ENCODE measurements at regions not wholly inside any gene's neighbourhood (a gene's known extent, or its start where the extent isn't known, plus 50 kb on each side); places are given as distances from the start of the nearest gene placed in this dataset.

GRCh38 chr15:38182900-38183299, 69.7 kb upstream of the SPRED1 start:
- TF ChIP-seq, protein P1, sequence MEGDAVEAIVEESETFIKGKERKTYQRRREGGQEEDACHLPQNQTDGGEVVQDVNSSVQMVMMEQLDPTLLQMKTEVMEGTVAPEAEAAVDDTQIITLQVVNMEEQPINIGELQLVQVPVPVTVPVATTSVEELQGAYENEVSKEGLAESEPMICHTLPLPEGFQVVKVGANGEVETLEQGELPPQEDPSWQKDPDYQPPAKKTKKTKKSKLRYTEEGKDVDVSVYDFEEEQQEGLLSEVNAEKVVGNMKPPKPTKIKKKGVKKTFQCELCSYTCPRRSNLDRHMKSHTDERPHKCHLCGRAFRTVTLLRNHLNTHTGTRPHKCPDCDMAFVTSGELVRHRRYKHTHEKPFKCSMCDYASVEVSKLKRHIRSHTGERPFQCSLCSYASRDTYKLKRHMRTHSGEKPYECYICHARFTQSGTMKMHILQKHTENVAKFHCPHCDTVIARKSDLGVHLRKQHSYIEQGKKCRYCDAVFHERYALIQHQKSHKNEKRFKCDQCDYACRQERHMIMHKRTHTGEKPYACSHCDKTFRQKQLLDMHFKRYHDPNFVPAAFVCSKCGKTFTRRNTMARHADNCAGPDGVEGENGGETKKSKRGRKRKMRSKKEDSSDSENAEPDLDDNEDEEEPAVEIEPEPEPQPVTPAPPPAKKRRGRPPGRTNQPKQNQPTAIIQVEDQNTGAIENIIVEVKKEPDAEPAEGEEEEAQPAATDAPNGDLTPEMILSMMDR (IDR thresholded peaks at IDR 0.05), result no peak
- TF ChIP-seq EHMT2 (IDR thresholded peaks at IDR 0.05; ENCODE audit: low read depth), result no peak
- no peak for TF ChIP-seq MAFK (IDR thresholded peaks at IDR 0.05; ENCODE audit: partially characterized antibody)
